BE2C (cell line): ENCODE measurements at regions not wholly inside any gene's neighbourhood (a gene's known extent, or its start where the extent isn't known, plus 50 kb on each side); places are given as distances from the start of the nearest gene placed in this dataset.

Source experiments
- DNase-seq: peaks from one replicate; pipeline ENCODE4 v3.0.0-alpha.2; 2020
- H3K27me3 ChIP-seq: fragments of 250-450 bp; sonication (Bioruptor Pico); 2 replicates; pipeline ENCODE4 v1.5.1; 2020; ENCODE audit warnings: mild to moderate bottlenecking
- H3K36me3 ChIP-seq: fragments of 250-450 bp; sonication (Bioruptor Pico); 2 replicates; pipeline ENCODE4 v1.5.1; 2020; ENCODE audit warnings: mild to moderate bottlenecking
- H3K4me1 ChIP-seq: fragments of 250-450 bp; sonication (Bioruptor Pico); 2 replicates; pipeline ENCODE4 v1.5.1; 2020
- H3K4me3 ChIP-seq: 2 replicates; pipeline ENCODE4 v1.5.1; 2011; ENCODE audit warnings: low read depth, low read length
- H3K9me3 ChIP-seq: fragments of 250-450 bp; sonication (Bioruptor Pico); 2 replicates; pipeline ENCODE4 v1.5.1; 2020
- TF ChIP-seq, protein P1 (sequence below): IDR thresholded peaks from 2 replicates; pipeline ENCODE4 v1.5.1; 2012; ENCODE audit warnings: mild to moderate bottlenecking, low read depth, low read length

GRCh38 chr13:73776151-73776785 lies 357.9 kb downstream of the KLF12 start:
- no peaks in the 10 kb centered on the region for H3K9me3 ChIP-seq
- H3K4me1 ChIP-seq: no peaks in the 10 kb centered on the region
- no peak overlapping the region for H3K4me3 ChIP-seq
- no peaks in the 10 kb centered on the region for H3K36me3 ChIP-seq
- H3K27me3 ChIP-seq: no peaks in the 10 kb centered on the region
- no peak for DNase-seq
- TF ChIP-seq, protein P1, sequence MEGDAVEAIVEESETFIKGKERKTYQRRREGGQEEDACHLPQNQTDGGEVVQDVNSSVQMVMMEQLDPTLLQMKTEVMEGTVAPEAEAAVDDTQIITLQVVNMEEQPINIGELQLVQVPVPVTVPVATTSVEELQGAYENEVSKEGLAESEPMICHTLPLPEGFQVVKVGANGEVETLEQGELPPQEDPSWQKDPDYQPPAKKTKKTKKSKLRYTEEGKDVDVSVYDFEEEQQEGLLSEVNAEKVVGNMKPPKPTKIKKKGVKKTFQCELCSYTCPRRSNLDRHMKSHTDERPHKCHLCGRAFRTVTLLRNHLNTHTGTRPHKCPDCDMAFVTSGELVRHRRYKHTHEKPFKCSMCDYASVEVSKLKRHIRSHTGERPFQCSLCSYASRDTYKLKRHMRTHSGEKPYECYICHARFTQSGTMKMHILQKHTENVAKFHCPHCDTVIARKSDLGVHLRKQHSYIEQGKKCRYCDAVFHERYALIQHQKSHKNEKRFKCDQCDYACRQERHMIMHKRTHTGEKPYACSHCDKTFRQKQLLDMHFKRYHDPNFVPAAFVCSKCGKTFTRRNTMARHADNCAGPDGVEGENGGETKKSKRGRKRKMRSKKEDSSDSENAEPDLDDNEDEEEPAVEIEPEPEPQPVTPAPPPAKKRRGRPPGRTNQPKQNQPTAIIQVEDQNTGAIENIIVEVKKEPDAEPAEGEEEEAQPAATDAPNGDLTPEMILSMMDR: no peak

- no peaks in the 10 kb centered on the region for H3K27me3 ChIP-seq
- no peaks in the 10 kb centered on the region for H3K36me3 ChIP-seq
- H3K9me3 ChIP-seq: no peaks in the 10 kb centered on the region
- no peak for DNase-seq
- H3K4me3 ChIP-seq: no peak overlapping the region
- H3K4me1 ChIP-seq: no peaks in the 10 kb centered on the region
- TF ChIP-seq, protein P1: no peak
Measured at GRCh38 chr13:73773168-73773549, 361.0 kb downstream of the KLF12 start.

DNA sequence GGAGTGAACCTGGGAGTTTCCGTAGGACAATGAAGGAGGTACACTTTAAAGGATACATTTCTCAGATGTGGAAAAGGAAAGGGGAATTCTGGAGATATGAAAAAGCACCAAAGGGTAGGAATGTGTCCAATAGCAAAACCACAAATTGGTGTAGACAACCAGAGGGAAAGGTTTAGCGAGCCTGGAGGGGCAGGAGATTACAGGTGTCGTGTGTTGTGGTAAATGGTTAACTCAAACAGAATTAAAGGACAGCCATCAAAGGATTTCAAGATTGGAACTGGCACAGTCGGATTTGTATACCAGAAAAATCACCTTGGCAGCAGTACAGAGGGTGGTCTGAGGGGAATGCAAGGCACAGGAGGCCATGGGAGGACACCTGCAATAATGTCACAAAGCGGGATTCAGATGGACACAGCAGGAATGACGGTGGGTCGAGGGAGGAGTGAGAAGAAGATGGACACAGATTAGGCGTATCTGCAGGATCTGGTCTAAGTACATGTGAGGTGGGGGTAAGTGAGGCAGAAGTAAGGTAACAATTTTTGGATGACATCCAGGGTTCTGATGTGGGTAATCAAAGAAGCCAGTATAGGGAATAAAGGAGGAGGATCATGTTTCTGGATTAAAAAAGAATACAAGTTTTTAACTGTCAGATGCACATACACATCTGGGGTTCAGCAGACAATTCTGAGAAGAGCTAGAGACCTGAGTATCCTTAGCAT lies 361.6 kb downstream of the KLF12 start:
- Histone ChIP-seq H3K36me3 (no peaks in the 10 kb centered on the region), H3K27me3 (no peaks in the 10 kb centered on the region), H3K4me3 (no peak overlapping the region), H3K4me1 (no peaks in the 10 kb centered on the region), H3K9me3 (no peaks in the 10 kb centered on the region)
- no peak for DNase-seq
- TF ChIP-seq, protein P1: no peak

DNA sequence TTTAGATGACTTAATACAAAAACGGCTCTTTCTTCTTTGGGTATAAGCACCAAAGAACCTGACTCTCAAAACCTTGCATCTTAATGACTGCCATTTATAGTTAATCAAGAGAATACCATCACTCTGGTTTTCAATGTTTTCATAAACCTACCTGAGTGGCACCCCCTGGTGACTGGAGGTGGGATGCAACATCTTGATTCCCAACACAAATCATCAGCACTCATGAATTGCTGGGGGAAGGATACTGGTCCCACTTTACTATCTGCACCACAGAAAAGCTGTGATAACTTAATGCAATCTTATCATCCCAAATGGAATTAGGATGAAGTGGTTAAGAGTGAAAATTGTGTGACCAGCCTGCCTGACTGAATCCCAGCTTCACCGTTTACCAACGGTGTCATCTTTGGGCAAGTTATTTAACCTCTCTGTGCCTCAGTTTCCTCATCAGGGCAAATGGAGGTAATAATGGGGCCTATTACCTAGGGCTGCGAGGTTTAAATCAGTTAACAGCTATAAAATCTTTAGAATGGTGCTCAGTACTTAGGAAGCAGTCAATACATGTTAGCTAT lies 366.4 kb downstream of the KLF12 start:
- no peaks in the 10 kb centered on the region for H3K9me3 ChIP-seq
- no peaks in the 10 kb centered on the region for H3K36me3 ChIP-seq
- TF ChIP-seq, protein P1: peak; percentile 69
- no peak overlapping the region for H3K4me3 ChIP-seq
- DNase-seq: peak; percentile 27
- H3K27me3 ChIP-seq: no peaks in the 10 kb centered on the region
- H3K4me1 ChIP-seq: no peaks in the 10 kb centered on the region

- TF ChIP-seq, protein P1: no peak
- no peak for DNase-seq
- H3K27me3 ChIP-seq: no peaks in the 10 kb centered on the region
- no peaks in the 10 kb centered on the region for H3K36me3 ChIP-seq
- no peak overlapping the region for H3K4me3 ChIP-seq
- no peaks in the 10 kb centered on the region for H3K9me3 ChIP-seq
- no peaks in the 10 kb centered on the region for H3K4me1 ChIP-seq
Measured at GRCh38 chr13:73767191-73767741, 366.9 kb downstream of the KLF12 start.
